GM13976 (cell line): ENCODE measurements at regions not wholly inside any gene's neighbourhood (a gene's known extent, or its start where the extent isn't known, plus 50 kb on each side); places are given as distances from the start of the nearest gene placed in this dataset.

ENCODE experiments used
- DNase-seq: peaks from one replicate; pipeline ENCODE4 v3.0.0; 2012; ENCODE audit warnings: low spot score
- CTCF ChIP-seq: IDR thresholded peaks from 2 replicates; pipeline ENCODE4 v1.5.1; 2012; ENCODE audit warnings: borderline replicate concordance, mild to moderate bottlenecking; ENCODE audit not compliant: insufficient read depth; ENCODE audit errors: extremely low read depth, missing control alignments, control extremely low read depth
- in situ Hi-C: fragments of 300-500 bp; cut with MboI; formaldehyde crosslinking; loops from one replicate; pipeline ENCODE4 v1.12.0; 2022; ENCODE audit warnings: low sequenced_read_pairs, mixed read lengths, inconsistent platforms; ENCODE audit not compliant: unreplicated experiment

- in situ Hi-C loops: no loop called here
- no peak for TF ChIP-seq CTCF
- no peak for DNase-seq
These were observed 527.5 kb upstream of the NBEA start for GRCh38 chr13:34414616-34415015.

- in situ Hi-C loops: no loop called here
- no peak for TF ChIP-seq CTCF
- DNase-seq: no peak
These were observed 525.1 kb upstream of the NBEA start for GRCh38 chr13:34416971-34417380.

GRCh38 chr13:34417896-34418295 is 524.2 kb upstream of the NBEA start:
- no peak for TF ChIP-seq CTCF
- no peak for DNase-seq
- in situ Hi-C loops: no loop called here

GRCh38 chr13:34419025-34419424 is 523.0 kb upstream of the NBEA start:
- DNase-seq: no peak
- in situ Hi-C loops: no loop called here
- no peak for TF ChIP-seq CTCF

- no peak for TF ChIP-seq CTCF
- no peak for DNase-seq
- in situ Hi-C loops: no loop called here
These were observed 522.3 kb upstream of the NBEA start for GRCh38 chr13:34419755-34420154.

GRCh38 chr13:34420702-34421346 is 521.2 kb upstream of the NBEA start:
- in situ Hi-C loops: no loop called here
- DNase-seq: no peak
- no peak for TF ChIP-seq CTCF
